ENCODE measurements at regions not wholly inside any gene's neighbourhood (a gene's known extent, or its start where the extent isn't known, plus 50 kb on each side); places are given as distances from the start of the nearest gene placed in this dataset.
"Not testable (repeated sequence)": the region's sequence is repeated elsewhere in the genome, so short reads cannot be mapped to it uniquely, and the experiment has no call there.

GRCh38 chr11:115611343-115611742 lies 107.1 kb upstream of the CADM1 start:
- Histone ChIP-seq H3K9me3 (ENCODE audit: insufficient read depth, low read depth, low read length) (no peaks in the 10 kb centered on the region), H3K36me3 (ENCODE audit: insufficient read depth, low read depth, low read length) (no peaks in the 10 kb centered on the region), H3K27ac (ENCODE audit: low read length) (no peak overlapping the region), H3K4me1 (ENCODE audit: insufficient read depth, low read length) (peaks cover 11% of the 10 kb centered on the region; the same call in 1 of the 2 replicates), H3K4me3 (ENCODE audit: low read length) (no peak overlapping the region), H3K9ac (ENCODE audit: low read depth, low read length) (no peak overlapping the region), H3K27me3 (ENCODE audit: insufficient read depth, low read length) (0 out of 2 replicates have a peak, but pooled peaks cover 5% of the 10 kb centered on the region)

- H3K27ac ChIP-seq (ENCODE audit: low read length) = no peak overlapping the region
- H3K27me3 ChIP-seq (ENCODE audit: insufficient read depth, low read length) = 0 out of 2 replicates have a peak, but pooled peaks cover 5% of the 10 kb centered on the region
- H3K36me3 ChIP-seq (ENCODE audit: insufficient read depth, low read depth, low read length) = no peaks in the 10 kb centered on the region
- peaks cover 11% of the 10 kb centered on the region; the same call in 1 of the 2 replicates for H3K4me1 ChIP-seq (ENCODE audit: insufficient read depth, low read length)
- H3K9ac ChIP-seq (ENCODE audit: low read depth, low read length) = no peak overlapping the region
- H3K9me3 ChIP-seq (ENCODE audit: insufficient read depth, low read depth, low read length) = no peaks in the 10 kb centered on the region
- no peak overlapping the region for H3K4me3 ChIP-seq (ENCODE audit: low read length)
These were observed 106.7 kb upstream of the CADM1 start for GRCh38 chr11:115610908-115611307.

- H3K4me3 ChIP-seq (ENCODE audit: low read length); H3K27ac ChIP-seq (ENCODE audit: low read length); H3K36me3 ChIP-seq (ENCODE audit: insufficient read depth, low read depth, low read length); H3K9ac ChIP-seq (ENCODE audit: low read depth, low read length); H3K9me3 ChIP-seq (ENCODE audit: insufficient read depth, low read depth, low read length); H3K27me3 ChIP-seq (ENCODE audit: insufficient read depth, low read length): not testable (repeated sequence)
- peaks cover 11% of the 10 kb centered on the region; the same call in 1 of the 2 replicates for H3K4me1 ChIP-seq (ENCODE audit: insufficient read depth, low read length)
These were observed 106.0 kb upstream of the CADM1 start for GRCh38 chr11:115610234-115610633.

- Histone ChIP-seq H3K36me3 (ENCODE audit: insufficient read depth, low read depth, low read length) (no peaks in the 10 kb centered on the region), H3K27me3 (ENCODE audit: insufficient read depth, low read length) (0 out of 2 replicates have a peak, but pooled peaks cover 5% of the 10 kb centered on the region), H3K9ac (ENCODE audit: low read depth, low read length) (no peak overlapping the region), H3K4me1 (ENCODE audit: insufficient read depth, low read length) (peaks cover 11% of the 10 kb centered on the region; the same call in 1 of the 2 replicates), H3K4me3 (ENCODE audit: low read length) (no peak overlapping the region), H3K27ac (ENCODE audit: low read length) (no peak overlapping the region), H3K9me3 (ENCODE audit: insufficient read depth, low read depth, low read length) (no peaks in the 10 kb centered on the region)
These were observed 104.8 kb upstream of the CADM1 start for GRCh38 chr11:115608976-115609375.

GRCh38 chr11:115607621-115608221 lies 103.5 kb upstream of the CADM1 start:
- H3K27me3 ChIP-seq (ENCODE audit: insufficient read depth, low read length) = no peaks in the 10 kb centered on the region
- no peak overlapping the region for H3K27ac ChIP-seq (ENCODE audit: low read length)
- no peak overlapping the region for H3K4me3 ChIP-seq (ENCODE audit: low read length)
- H3K9me3 ChIP-seq (ENCODE audit: insufficient read depth, low read depth, low read length) = no peaks in the 10 kb centered on the region
- no peaks in the 10 kb centered on the region for H3K36me3 ChIP-seq (ENCODE audit: insufficient read depth, low read depth, low read length)
- H3K4me1 ChIP-seq (ENCODE audit: insufficient read depth, low read length) = peaks cover 11% of the 10 kb centered on the region; the same call in 1 of the 2 replicates
- H3K9ac ChIP-seq (ENCODE audit: low read depth, low read length) = no peak overlapping the region

GRCh38 chr11:115606498-115607220 lies 102.4 kb upstream of the CADM1 start:
- H3K4me3 ChIP-seq (ENCODE audit: low read length) = no peak overlapping the region
- H3K27me3 ChIP-seq (ENCODE audit: insufficient read depth, low read length) = no peaks in the 10 kb centered on the region
- no peak overlapping the region for H3K27ac ChIP-seq (ENCODE audit: low read length)
- H3K9ac ChIP-seq (ENCODE audit: low read depth, low read length) = no peak overlapping the region
- no peaks in the 10 kb centered on the region for H3K36me3 ChIP-seq (ENCODE audit: insufficient read depth, low read depth, low read length)
- no peaks in the 10 kb centered on the region; the same call in 1 of the 2 replicates for H3K4me1 ChIP-seq (ENCODE audit: insufficient read depth, low read length)
- H3K9me3 ChIP-seq (ENCODE audit: insufficient read depth, low read depth, low read length) = no peaks in the 10 kb centered on the region

GRCh38 chr11:115605871-115606497 lies 101.8 kb upstream of the CADM1 start:
- Histone ChIP-seq H3K9ac (ENCODE audit: low read depth, low read length) (no peak overlapping the region), H3K27ac (ENCODE audit: low read length) (no peak overlapping the region), H3K4me1 (ENCODE audit: insufficient read depth, low read length) (no peaks in the 10 kb centered on the region), H3K9me3 (ENCODE audit: insufficient read depth, low read depth, low read length) (no peaks in the 10 kb centered on the region), H3K27me3 (ENCODE audit: insufficient read depth, low read length) (no peaks in the 10 kb centered on the region), H3K4me3 (ENCODE audit: low read length) (no peak overlapping the region), H3K36me3 (ENCODE audit: insufficient read depth, low read depth, low read length) (no peaks in the 10 kb centered on the region)

- H3K27ac ChIP-seq (ENCODE audit: low read length); H3K36me3 ChIP-seq (ENCODE audit: insufficient read depth, low read depth, low read length); H3K4me1 ChIP-seq (ENCODE audit: insufficient read depth, low read length); H3K9ac ChIP-seq (ENCODE audit: low read depth, low read length); H3K27me3 ChIP-seq (ENCODE audit: insufficient read depth, low read length); H3K4me3 ChIP-seq (ENCODE audit: low read length); H3K9me3 ChIP-seq (ENCODE audit: insufficient read depth, low read depth, low read length): not testable (repeated sequence)
These were observed 101.2 kb upstream of the CADM1 start for GRCh38 chr11:115605397-115605796.

- H3K9me3 ChIP-seq (ENCODE audit: insufficient read depth, low read depth, low read length) = no peaks in the 10 kb centered on the region
- H3K4me3 ChIP-seq (ENCODE audit: low read length) = no peak overlapping the region
- H3K27me3 ChIP-seq (ENCODE audit: insufficient read depth, low read length) = no peaks in the 10 kb centered on the region
- H3K36me3 ChIP-seq (ENCODE audit: insufficient read depth, low read depth, low read length) = no peaks in the 10 kb centered on the region
- H3K27ac ChIP-seq (ENCODE audit: low read length) = no peak overlapping the region
- no peak overlapping the region for H3K9ac ChIP-seq (ENCODE audit: low read depth, low read length)
- H3K4me1 ChIP-seq (ENCODE audit: insufficient read depth, low read length) = no peaks in the 10 kb centered on the region
These were observed 94.9 kb upstream of the CADM1 start for GRCh38 chr11:115599125-115599524.

- no peaks in the 10 kb centered on the region for H3K27me3 ChIP-seq (ENCODE audit: insufficient read depth, low read length)
- no peaks in the 10 kb centered on the region for H3K4me1 ChIP-seq (ENCODE audit: insufficient read depth, low read length)
- H3K9me3 ChIP-seq (ENCODE audit: insufficient read depth, low read depth, low read length) = no peaks in the 10 kb centered on the region
- H3K4me3 ChIP-seq (ENCODE audit: low read length) = no peak overlapping the region
- no peak overlapping the region for H3K27ac ChIP-seq (ENCODE audit: low read length)
- H3K36me3 ChIP-seq (ENCODE audit: insufficient read depth, low read depth, low read length) = no peaks in the 10 kb centered on the region
- H3K9ac ChIP-seq (ENCODE audit: low read depth, low read length) = no peak overlapping the region
These were observed 94.2 kb upstream of the CADM1 start for GRCh38 chr11:115598257-115598901.

- Histone ChIP-seq H3K9ac (ENCODE audit: low read depth, low read length) (no peak overlapping the region), H3K4me3 (ENCODE audit: low read length) (no peak overlapping the region), H3K4me1 (ENCODE audit: insufficient read depth, low read length) (no peaks in the 10 kb centered on the region), H3K27ac (ENCODE audit: low read length) (no peak overlapping the region), H3K27me3 (ENCODE audit: insufficient read depth, low read length) (no peaks in the 10 kb centered on the region), H3K36me3 (ENCODE audit: insufficient read depth, low read depth, low read length) (no peaks in the 10 kb centered on the region), H3K9me3 (ENCODE audit: insufficient read depth, low read depth, low read length) (peaks cover 10% of the 10 kb centered on the region)
These were observed 87.2 kb upstream of the CADM1 start for GRCh38 chr11:115591380-115591779.

All from iPS-20b (cell line).